Esophagus squamous epithelium (tissue), 5 donors: ENCODE measurements at regions not wholly inside any gene's neighbourhood (a gene's known extent, or its start where the extent isn't known, plus 50 kb on each side); places are given as distances from the start of the nearest gene placed in this dataset.

Source experiments
- DNase-seq: peaks from one replicate; lab custom pipeline; 2025; lab: John Stamatoyannopoulos, UW
- H3K27ac ChIP-seq, 4 donors: fragments of 200-600 bp; sonication (generic); one replicate each; pipeline ENCODE4 v1.5.1; 2016 to 2019; ENCODE audit warnings: mild to moderate bottlenecking in 1 of 4
- H3K27me3 ChIP-seq, 4 donors: fragments of 200-600 bp; sonication (generic); 1 replicate in 3 of 4; 2 replicates in 1 of 4; pipeline versions ENCODE4 v1.5.1 to v1.6.0; 2017 to 2021; ENCODE audit warnings: antibody characterized with exemption in 1 of 4
- H3K36me3 ChIP-seq, 3 donors: fragments of 200-600 bp; sonication (generic); one replicate each; pipeline ENCODE4 v1.5.1; 2016 to 2019
- H3K4me1 ChIP-seq, 3 donors: fragments of 200-600 bp; sonication (generic); one replicate each; pipeline ENCODE4 v1.5.1; 2017 to 2019
- H3K4me3 ChIP-seq, 4 donors: fragments of 200-600 bp; sonication (generic); 1 replicate in 3 of 4; 2 replicates in 1 of 4; pipeline ENCODE4 v1.5.1; 2016 to 2019; ENCODE audit warnings: mild to moderate bottlenecking in 2 of 4, moderate library complexity in 1 of 4
- H3K9me3 ChIP-seq, 3 donors: fragments of 200-600 bp; sonication (generic); one replicate each; pipeline ENCODE4 v1.5.1; 2016 to 2019
- POLR2A ChIP-seq, 4 donors: fragments of 450-650 bp; IDR thresholded peaks; one replicate each; pipeline ENCODE4 v1.6.1; 2017; ENCODE audit warnings: antibody characterized with exemption in 4 of 4, mild to moderate bottlenecking in 4 of 4, moderate library complexity in 3 of 4
- WGBS, 2 donors: methylation state at CpG; one replicate each; pipeline ENCODE4 v1.1.5; 2018; 5-methylcytosine and 5-hydroxymethylcytosine counted together
- intact Hi-C: fragments of 100-400 bp; cut with DNase I; formaldehyde crosslinking; loops from one replicate; pipeline ENCODE4 v1.15.0; 2022
- TF ChIP-seq, protein P1 (sequence below), 6 experiments: fragments of 450-650 bp in 4 of 6; fragments of 200-600 bp in 2 of 6; sonication (generic) in 2 of 6; IDR thresholded peaks; one replicate each; pipeline ENCODE4 v1.5.1; 2016 to 2019; ENCODE audit warnings: antibody characterized with exemption in 6 of 6, mild to moderate bottlenecking in 4 of 6, moderate library complexity in 4 of 6
- donor health status: DM: yes; HTN: yes; CAD: no.

DNA sequence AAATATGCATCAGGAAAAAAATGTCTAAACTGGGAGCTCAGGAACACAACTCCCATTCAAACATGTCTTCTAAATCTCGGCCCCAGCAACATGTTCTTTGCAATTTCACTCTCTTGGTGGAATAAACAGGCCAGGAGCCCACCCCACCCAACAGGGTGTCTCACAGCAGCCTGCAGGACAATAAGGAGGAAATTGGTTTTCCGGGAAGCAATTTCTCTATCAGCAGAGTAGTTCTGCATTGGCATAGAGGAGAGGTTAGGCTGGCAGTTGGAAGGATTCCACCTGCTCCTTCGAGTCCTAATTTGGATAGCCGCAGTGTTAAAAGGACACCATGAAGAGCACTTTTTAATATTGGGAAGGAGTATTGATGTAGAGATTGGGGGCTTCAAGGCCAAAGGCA lies 55.9 kb upstream of the BARX2 start:
- TF ChIP-seq, protein P1, sequence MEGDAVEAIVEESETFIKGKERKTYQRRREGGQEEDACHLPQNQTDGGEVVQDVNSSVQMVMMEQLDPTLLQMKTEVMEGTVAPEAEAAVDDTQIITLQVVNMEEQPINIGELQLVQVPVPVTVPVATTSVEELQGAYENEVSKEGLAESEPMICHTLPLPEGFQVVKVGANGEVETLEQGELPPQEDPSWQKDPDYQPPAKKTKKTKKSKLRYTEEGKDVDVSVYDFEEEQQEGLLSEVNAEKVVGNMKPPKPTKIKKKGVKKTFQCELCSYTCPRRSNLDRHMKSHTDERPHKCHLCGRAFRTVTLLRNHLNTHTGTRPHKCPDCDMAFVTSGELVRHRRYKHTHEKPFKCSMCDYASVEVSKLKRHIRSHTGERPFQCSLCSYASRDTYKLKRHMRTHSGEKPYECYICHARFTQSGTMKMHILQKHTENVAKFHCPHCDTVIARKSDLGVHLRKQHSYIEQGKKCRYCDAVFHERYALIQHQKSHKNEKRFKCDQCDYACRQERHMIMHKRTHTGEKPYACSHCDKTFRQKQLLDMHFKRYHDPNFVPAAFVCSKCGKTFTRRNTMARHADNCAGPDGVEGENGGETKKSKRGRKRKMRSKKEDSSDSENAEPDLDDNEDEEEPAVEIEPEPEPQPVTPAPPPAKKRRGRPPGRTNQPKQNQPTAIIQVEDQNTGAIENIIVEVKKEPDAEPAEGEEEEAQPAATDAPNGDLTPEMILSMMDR (IDR thresholded peaks at IDR 0.05): no peak
- TF ChIP-seq POLR2A (IDR thresholded peaks at IDR 0.05): no peak
- no peak for DNase-seq
- peak overlapping the region in 2 of 4 donors; percentile 17 to 93 for H3K27ac ChIP-seq
- intact Hi-C loops: no loop called here
- H3K9me3 ChIP-seq: no peaks in the 10 kb centered on the region
- H3K27me3 ChIP-seq: no peaks in the 10 kb centered on the region
- no peak overlapping the region for H3K4me3 ChIP-seq
- 70 to 77% methylated on average over 2 to 4 of the region's 4 CpGs for WGBS, 2 donors
- peaks cover 24 to 79% (median 35%) of the 10 kb centered on the region in 3 donors for H3K4me1 ChIP-seq
- no peaks in the 10 kb centered on the region for H3K36me3 ChIP-seq

DNA sequence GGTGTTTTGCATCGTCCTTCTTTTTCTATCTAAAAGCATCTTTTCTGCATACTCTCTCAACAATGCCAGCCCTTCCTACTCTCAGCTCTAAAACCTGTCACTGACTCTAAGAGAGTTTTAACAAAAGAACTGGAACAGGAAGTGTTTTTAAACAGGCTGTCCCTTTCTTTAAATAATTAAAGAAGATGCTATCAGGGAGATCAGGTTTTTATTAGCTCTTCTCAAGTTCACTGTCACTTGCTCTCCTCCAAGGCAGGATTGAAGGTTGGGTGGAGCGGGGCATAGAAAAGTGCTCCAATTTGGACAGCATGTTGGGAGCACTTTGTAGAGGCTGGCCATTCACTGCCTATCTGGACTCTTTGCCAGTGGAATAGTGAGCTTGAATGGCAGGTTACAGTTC lies 56.4 kb upstream of the BARX2 start:
- H3K9me3 ChIP-seq: no peaks in the 10 kb centered on the region
- peak overlapping the region in 2 of 4 donors; percentile 17 to 93 for H3K27ac ChIP-seq
- H3K4me1 ChIP-seq: peaks cover 20 to 79% (median 29%) of the 10 kb centered on the region in 3 donors
- 80 to 81% methylated on average over 2 of the region's 2 CpGs for WGBS, 2 donors
- no peaks in the 10 kb centered on the region for H3K27me3 ChIP-seq
- DNase-seq: no peak
- TF ChIP-seq, protein P1 (IDR thresholded peaks at IDR 0.05): no peak
- TF ChIP-seq POLR2A (IDR thresholded peaks at IDR 0.05): no peak
- H3K4me3 ChIP-seq: no peak overlapping the region
- no peaks in the 10 kb centered on the region for H3K36me3 ChIP-seq
- intact Hi-C loops: no loop called here

DNA sequence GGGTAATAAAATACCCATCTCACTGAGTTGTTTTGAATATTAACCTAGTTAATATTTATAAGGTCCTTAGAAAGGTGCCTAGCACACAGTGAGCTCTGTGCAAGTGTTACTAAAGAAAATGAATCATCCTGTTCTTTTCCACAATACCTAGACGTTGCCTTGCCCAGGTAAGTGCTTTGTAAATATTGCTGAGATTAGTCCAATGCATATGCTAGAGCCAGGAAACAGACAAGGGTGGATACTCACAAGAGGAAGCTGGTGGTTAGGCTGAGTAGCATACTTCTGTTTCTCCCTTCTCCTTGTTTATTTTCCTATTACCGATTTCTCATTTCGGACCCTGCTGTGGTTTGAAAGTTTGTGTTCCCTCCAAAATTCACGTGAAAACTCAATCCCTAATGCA lies 58.1 kb upstream of the BARX2 start:
- Histone ChIP-seq H3K27ac (peak overlapping the region; percentile 72 to 93 (median 80)), H3K4me1 (peaks cover 20 to 85% (median 28%) of the 10 kb centered on the region in 3 donors), H3K36me3 (no peaks in the 10 kb centered on the region), H3K27me3 (no peaks in the 10 kb centered on the region), H3K9me3 (no peaks in the 10 kb centered on the region), H3K4me3 (no peak overlapping the region)
- 13 to 20% methylated on average over 4 of the region's 4 CpGs for WGBS, 2 donors
- intact Hi-C loops: no loop called here
- no peak for DNase-seq
- TF ChIP-seq POLR2A (IDR thresholded peaks at IDR 0.05): peak in 1 of 4 donors; percentile 18
- TF ChIP-seq, protein P1 (IDR thresholded peaks at IDR 0.05): no peak

DNA sequence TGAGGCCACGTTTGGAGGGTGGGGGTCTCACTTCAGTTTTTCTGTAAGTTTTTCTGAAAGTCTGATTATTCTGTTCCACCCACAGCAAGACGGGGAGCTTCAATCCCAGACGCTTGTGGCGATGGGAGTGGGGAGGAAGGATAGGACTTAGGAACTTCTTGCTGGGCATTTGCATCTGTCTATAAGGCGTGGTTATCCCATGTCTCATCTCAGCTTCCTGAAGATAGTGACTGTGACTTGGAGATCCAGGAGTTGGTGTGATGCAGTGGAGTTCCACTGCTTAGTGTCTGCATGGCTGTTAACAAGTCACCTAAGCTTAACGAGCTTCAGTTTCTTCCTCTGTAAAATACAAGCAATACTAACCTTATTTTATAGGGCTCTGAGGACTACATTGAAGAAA lies 58.9 kb upstream of the BARX2 start:
- Histone ChIP-seq H3K36me3 (no peaks in the 10 kb centered on the region), H3K4me3 (no peak overlapping the region), H3K27me3 (no peaks in the 10 kb centered on the region), H3K27ac (peak overlapping the region; percentile 75 to 93 (median 82)), H3K9me3 (no peaks in the 10 kb centered on the region), H3K4me1 (peaks cover 20 to 85% (median 28%) of the 10 kb centered on the region in 3 donors)
- no peak for DNase-seq
- intact Hi-C loops: no loop called here
- no peak for TF ChIP-seq POLR2A (IDR thresholded peaks at IDR 0.05)
- TF ChIP-seq, protein P1 (IDR thresholded peaks at IDR 0.05): no peak
- WGBS, 2 donors: 75 to 82% methylated on average over 6 of the region's 6 CpGs

DNA sequence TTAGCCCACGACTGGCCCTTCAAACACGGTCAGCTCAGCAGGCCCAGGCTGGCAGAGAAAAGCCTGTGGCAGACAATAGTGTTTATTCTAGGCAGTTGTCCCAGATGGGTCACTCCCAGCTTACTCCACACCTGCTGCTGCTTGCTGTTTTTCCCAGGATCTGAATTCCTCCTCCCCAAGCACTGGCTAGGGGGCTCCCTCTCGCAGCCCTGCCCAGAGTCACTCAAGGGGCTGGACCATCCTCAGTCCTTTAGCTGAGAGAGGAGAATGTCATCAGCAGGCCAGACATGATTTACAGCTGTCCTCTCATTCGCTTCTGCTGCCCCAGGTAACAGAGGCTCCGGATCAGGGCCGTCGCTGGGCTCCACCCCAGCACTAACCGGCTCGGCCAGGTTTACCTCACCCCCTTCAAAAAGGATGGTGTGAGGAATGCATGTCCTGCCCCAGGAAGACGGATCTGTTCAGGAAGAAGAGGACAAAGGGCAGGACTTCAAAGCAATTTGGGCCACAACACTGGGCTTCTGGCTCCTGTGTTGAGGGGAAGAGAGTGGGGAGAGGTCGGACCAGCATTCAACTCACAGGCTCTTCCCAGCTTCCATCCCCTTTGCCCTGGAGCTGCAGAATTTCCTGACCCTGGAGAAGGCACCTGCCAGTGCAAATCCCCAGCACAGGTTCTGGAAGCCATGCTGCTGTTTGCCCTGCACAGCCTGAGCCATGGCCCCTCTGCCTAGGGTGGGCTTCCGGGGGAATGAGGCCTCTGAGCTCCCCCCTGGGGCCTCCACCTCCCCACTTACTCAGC lies 59.7 kb upstream of the BARX2 start:
- WGBS, 2 donors: 18 to 76% methylated on average over 4 of the region's 12 CpGs
- H3K4me1 ChIP-seq: peaks cover 20 to 81% (median 28%) of the 10 kb centered on the region in 3 donors
- H3K9me3 ChIP-seq: no peaks in the 10 kb centered on the region
- intact Hi-C loops: no loop called here
- no peak for DNase-seq
- no peaks in the 10 kb centered on the region for H3K36me3 ChIP-seq
- peak overlapping the region; percentile 75 to 93 (median 82) for H3K27ac ChIP-seq
- TF ChIP-seq POLR2A (IDR thresholded peaks at IDR 0.05): no peak
- TF ChIP-seq, protein P1 (IDR thresholded peaks at IDR 0.05): no peak
- no peak overlapping the region for H3K4me3 ChIP-seq
- H3K27me3 ChIP-seq: no peaks in the 10 kb centered on the region
